ENCODE measurements at regions not wholly inside any gene's neighbourhood (a gene's known extent, or its start where the extent isn't known, plus 50 kb on each side); places are given as distances from the start of the nearest gene placed in this dataset.

- no peak for TF ChIP-seq EZH2 (IDR thresholded peaks at IDR 0.05; ENCODE audit: low read length, missing control alignments)
- TF ChIP-seq, protein P1, sequence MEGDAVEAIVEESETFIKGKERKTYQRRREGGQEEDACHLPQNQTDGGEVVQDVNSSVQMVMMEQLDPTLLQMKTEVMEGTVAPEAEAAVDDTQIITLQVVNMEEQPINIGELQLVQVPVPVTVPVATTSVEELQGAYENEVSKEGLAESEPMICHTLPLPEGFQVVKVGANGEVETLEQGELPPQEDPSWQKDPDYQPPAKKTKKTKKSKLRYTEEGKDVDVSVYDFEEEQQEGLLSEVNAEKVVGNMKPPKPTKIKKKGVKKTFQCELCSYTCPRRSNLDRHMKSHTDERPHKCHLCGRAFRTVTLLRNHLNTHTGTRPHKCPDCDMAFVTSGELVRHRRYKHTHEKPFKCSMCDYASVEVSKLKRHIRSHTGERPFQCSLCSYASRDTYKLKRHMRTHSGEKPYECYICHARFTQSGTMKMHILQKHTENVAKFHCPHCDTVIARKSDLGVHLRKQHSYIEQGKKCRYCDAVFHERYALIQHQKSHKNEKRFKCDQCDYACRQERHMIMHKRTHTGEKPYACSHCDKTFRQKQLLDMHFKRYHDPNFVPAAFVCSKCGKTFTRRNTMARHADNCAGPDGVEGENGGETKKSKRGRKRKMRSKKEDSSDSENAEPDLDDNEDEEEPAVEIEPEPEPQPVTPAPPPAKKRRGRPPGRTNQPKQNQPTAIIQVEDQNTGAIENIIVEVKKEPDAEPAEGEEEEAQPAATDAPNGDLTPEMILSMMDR (conservative IDR thresholded peaks at IDR 0.05 in 1 of 2, IDR thresholded peaks at IDR 0.05 in 1 of 2; ENCODE audit: low read depth in 1 of 2, low read length in 2 of 2): no peak
These were observed 93.0 kb upstream of the PRKD1 start for GRCh38 chr14:30020687-30021086.
